HG02973 (cell line): ENCODE measurements at regions not wholly inside any gene's neighbourhood (a gene's known extent, or its start where the extent isn't known, plus 50 kb on each side); places are given as distances from the start of the nearest gene placed in this dataset.
"Not testable (repeated sequence)": the region's sequence is repeated elsewhere in the genome, so short reads cannot be mapped to it uniquely, and the experiment has no call there.

Source experiments
- ATAC-seq: cut with Tn5 transposase; IDR thresholded peaks from one replicate; pipeline ENCODE4 v1.9.1; 2021; ENCODE audit warnings: moderate library complexity; ENCODE audit not compliant: unreplicated experiment

- ATAC-seq, result no peak
These were observed 125.7 kb upstream of the NKX1-1 start for GRCh38 chr4:1531683-1532548.

DNA sequence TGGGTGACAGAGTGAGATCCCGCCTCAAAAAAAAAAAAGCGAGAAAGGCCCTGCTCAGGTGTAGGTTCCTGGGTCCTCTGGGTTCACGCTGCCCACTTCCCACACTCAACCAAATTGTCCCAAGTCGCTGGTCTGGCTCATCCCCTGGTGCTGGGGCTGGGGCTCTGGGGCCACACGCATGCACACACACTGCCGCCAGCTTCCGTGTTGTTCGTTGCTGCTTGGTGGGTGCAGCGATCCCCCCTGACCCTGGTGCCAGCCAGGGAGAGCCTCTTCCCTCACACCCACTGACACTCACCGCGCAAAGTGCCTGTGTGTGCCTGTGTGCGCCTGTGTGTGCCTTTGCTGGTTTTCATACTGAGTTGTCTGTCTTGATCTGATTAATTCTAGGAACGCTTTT, 124.1 kb upstream of the NKX1-1 start:
- no peak for ATAC-seq

DNA sequence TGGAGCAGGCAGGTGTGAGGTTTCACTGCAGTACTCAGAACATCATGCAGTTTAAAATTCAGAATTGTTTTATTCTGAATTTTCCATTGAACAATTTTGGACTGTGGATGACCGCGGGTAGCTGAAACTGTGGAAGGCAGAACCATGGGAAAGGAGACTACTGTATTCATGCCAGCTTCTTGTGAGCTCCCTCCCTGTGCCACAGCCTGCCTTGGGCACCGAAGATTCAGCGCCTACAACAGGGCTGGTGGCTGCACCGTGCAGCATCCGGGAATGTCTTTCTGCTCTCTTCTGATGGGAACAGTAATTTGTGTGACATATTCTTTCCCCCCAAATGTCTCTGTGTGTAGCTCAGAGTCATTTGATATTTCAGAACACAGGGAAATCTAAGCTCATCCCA, 118.5 kb upstream of the NKX1-1 start:
- no peak for ATAC-seq

GRCh38 chr4:1523907-1524636, 117.8 kb upstream of the NKX1-1 start:
- no peak for ATAC-seq

GRCh38 chr4:1523506-1523905, 117.3 kb upstream of the NKX1-1 start:
- ATAC-seq, result no peak

- ATAC-seq, result no peak
These were observed 116.8 kb upstream of the NKX1-1 start for GRCh38 chr4:1523033-1523432.

- no peak for ATAC-seq
These were observed 116.4 kb upstream of the NKX1-1 start for GRCh38 chr4:1522606-1523005.

DNA sequence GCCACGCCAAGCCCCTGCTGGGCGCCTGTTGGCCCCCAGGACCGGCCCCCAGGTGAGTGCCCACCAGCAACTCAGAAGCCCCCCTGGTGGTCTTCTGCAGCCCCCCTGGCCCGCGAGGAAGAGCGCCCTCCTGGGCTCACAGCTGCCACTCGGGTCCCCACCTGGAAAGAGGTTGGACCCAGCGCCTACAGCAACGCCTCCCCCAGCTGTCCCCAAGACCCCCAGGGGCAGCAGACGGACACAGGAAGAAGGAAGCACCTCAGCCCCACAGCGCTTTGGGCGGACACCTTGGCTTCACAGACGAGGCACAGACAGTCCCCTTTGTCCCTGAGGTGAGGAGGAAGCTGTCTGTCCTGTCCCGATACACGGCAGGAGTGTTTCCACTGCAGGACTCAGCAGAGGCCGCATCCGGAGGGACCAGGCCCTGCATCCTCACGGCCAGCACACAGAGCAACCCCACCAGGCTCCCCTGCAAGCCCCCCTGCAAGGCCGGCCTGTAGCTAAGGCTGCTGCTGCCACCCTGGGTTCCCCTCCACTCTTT, 115.6 kb upstream of the NKX1-1 start:
- no peak for ATAC-seq

- not testable (repeated sequence) for ATAC-seq
These were observed 114.7 kb upstream of the NKX1-1 start for GRCh38 chr4:1520795-1521576.

DNA sequence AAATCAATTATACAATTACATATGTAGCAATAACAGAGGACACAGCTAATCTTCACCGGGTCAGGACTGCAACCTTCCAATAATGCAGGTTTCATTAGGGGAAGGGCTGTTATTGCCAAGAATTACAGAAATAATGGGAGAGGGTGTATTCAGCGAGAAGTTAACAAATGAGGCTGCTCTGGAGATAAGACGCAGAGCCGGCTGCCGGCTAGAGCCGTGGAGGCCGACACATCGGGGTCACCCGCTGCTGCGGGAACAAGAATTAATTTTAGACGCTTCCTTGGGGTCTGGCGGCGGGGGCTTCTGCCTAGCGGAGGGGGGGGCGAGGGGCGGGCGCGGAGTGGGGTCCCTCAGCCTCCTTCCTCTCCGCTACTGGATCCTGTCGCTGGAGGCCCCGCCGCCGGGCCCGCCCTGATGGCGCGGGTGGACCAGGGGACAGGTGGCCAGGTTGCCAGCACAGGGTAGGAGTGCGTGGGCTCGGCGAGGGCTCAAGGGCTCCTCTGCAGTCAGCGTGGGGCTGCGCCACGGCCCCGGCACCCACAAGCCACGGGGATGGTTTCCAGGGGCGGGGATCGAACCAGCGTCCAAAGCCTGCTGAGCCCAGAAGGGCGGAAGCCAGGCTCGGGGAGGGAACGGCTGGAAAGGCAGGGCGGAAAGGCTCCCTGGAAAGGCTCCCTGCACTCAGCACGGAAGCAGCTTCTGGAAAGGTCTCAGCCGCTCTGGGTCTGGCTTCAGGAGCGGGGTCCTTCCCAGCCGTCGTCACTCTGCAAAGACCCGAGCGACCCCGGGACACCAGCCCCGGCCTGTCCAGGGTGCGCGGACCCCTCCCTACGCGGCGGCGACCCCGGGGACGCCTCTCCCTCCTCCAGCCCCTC, 113.8 kb upstream of the NKX1-1 start:
- no peak for ATAC-seq

GRCh38 chr4:1518997-1519700, 112.9 kb upstream of the NKX1-1 start:
- ATAC-seq, result no peak

DNA sequence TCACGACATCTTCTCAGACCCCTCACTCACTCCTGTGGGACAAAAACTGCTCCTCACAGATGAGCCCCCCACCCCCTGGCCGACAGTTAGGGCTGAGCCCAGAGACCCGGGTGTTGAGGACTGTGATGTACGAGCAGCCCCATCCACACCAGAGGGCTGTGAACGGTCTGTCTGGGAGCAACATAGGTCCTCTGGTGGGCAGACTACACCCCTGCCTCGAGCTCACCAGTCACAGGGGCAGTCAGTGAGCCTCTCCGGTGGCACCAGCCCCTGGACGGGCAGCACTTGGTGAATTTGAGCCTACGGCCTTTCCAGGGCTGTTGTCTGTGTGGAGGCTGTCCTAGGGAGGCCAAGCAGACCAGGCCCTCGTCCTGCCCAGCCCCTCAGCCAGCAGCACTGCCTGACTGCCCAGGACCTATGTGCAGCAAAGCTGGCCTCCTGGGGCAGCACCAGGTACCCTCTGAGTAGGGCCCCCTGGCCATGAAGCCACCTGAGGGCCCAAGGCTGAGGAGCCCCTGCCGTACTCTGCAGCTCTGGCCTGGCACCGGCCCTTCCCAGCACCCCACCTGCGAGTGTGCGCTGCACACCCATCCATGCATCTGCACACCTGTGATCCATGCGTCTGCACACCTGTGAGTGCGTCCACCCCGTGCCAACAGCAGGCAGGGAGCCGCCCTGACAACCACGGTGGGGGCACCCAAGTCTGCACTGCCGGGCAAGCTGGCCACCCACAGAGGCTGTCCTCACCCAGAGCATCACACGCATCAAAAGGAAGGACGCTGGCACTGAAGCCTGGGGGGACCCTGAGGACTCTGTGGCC, 111.6 kb upstream of the NKX1-1 start:
- no peak for ATAC-seq

- no peak for ATAC-seq
These were observed 110.7 kb upstream of the NKX1-1 start for GRCh38 chr4:1516881-1517480.

GRCh38 chr4:1516261-1516660, 110.0 kb upstream of the NKX1-1 start:
- no peak for ATAC-seq

GRCh38 chr4:1515763-1516162, 109.5 kb upstream of the NKX1-1 start:
- ATAC-seq, result no peak

GRCh38 chr4:1515156-1515555, 108.9 kb upstream of the NKX1-1 start:
- ATAC-seq, result no peak

GRCh38 chr4:1514612-1515011, 108.4 kb upstream of the NKX1-1 start:
- ATAC-seq, result no peak

DNA sequence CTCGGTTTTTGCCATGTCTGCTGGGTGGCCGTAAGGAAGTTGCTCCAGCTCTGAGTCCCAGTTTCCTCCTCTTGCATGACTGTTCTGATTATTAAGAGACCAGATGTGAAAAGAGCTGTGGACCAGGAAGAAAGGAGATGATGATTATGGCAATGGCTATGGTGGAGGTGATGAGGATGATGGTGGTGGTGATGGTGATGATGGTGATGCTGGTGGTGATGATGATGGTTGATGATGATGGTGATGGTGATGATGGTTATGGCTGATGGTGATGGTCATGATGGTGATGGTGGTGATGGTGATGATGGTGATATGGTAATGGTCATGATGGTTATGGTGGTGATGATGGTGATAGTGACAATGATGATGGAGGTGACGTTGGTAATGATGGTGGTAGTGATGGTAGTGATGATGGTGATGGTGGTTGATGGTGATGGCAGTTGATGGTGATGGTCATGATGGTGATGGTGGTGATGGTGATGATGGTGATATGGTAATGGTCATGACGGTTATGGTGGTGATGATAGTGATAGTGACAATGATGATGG, 107.8 kb upstream of the NKX1-1 start:
- no peak for ATAC-seq
